Cardiac fibroblast (primary cell): ENCODE measurements at regions not wholly inside any gene's neighbourhood (a gene's known extent, or its start where the extent isn't known, plus 50 kb on each side); places are given as distances from the start of the nearest gene placed in this dataset.

ENCODE experiments used
- DNase-seq, 2 donors: peaks; one replicate each; pipeline versions ENCODE4 v3.0.0 to v3.0.0-alpha.2; 2010; ENCODE audit warnings: low read depth in 2 of 2
- H3K4me3 ChIP-seq, 2 donors: replicated peaks in 1 of 2; 1 replicate in 1 of 2; 2 replicates in 1 of 2; pipeline ENCODE4 v1.5.1; 2011; ENCODE audit warnings: low read depth in 2 of 2, low read length in 2 of 2, mild to moderate bottlenecking in 2 of 2, moderate library complexity in 1 of 2
- TF ChIP-seq, protein P1 (sequence below): IDR thresholded peaks from one replicate; pipeline ENCODE4 v1.5.1; 2011; ENCODE audit warnings: low read depth, mild to moderate bottlenecking, low read length, inconsistent platforms

GRCh38 chr6:141035312-141036200 lies 1097.2 kb upstream of the GJE1 start:
- H3K4me3 ChIP-seq, result no peak overlapping the region
- TF ChIP-seq, protein P1, sequence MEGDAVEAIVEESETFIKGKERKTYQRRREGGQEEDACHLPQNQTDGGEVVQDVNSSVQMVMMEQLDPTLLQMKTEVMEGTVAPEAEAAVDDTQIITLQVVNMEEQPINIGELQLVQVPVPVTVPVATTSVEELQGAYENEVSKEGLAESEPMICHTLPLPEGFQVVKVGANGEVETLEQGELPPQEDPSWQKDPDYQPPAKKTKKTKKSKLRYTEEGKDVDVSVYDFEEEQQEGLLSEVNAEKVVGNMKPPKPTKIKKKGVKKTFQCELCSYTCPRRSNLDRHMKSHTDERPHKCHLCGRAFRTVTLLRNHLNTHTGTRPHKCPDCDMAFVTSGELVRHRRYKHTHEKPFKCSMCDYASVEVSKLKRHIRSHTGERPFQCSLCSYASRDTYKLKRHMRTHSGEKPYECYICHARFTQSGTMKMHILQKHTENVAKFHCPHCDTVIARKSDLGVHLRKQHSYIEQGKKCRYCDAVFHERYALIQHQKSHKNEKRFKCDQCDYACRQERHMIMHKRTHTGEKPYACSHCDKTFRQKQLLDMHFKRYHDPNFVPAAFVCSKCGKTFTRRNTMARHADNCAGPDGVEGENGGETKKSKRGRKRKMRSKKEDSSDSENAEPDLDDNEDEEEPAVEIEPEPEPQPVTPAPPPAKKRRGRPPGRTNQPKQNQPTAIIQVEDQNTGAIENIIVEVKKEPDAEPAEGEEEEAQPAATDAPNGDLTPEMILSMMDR, result no peak
- no peak for DNase-seq

- DNase-seq, result peak; percentile 23 to 58
- H3K4me3 ChIP-seq, result no peak overlapping the region
- TF ChIP-seq, protein P1, result no peak
Observed at GRCh38 chr6:141033101-141033500, 1099.6 kb upstream of the GJE1 start.

GRCh38 chr6:141029908-141030307 lies 1102.8 kb upstream of the GJE1 start:
- TF ChIP-seq, protein P1, result no peak
- DNase-seq, result no peak

GRCh38 chr6:141028791-141029280 lies 1103.9 kb upstream of the GJE1 start:
- no peak overlapping the region for H3K4me3 ChIP-seq
- TF ChIP-seq, protein P1, result no peak
- no peak for DNase-seq

More at GRCh38 chr6:141029908-141030307, 1102.8 kb upstream of the GJE1 start:
- H3K4me3 ChIP-seq, result no peak overlapping the region

GRCh38 chr6:141026504-141026903 lies 1106.2 kb upstream of the GJE1 start:
- TF ChIP-seq, protein P1, result no peak
- DNase-seq, result no peak
- H3K4me3 ChIP-seq, result no peak overlapping the region

DNA sequence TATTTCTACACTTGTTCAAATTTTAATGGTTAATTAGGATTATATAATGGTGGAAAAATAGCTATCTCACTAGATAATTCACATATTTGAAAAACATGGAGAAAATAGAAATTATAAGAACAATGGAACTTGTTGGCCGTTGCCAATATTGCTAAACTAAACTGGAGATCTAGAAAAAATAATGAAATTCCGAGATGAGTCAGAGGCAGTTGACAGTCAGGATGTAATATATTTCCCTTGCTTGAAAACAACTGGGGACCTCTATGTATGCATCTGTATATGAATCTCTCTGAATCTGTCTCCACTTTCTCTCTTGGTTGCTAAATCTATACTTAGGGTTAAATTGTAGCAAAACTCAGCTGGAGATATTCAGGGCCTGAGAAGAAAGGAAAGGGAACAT lies 1108.2 kb upstream of the GJE1 start:
- TF ChIP-seq, protein P1, result no peak
- peak in 1 of 2 donors; percentile 42 for DNase-seq
- H3K4me3 ChIP-seq, result no peak overlapping the region
